GM12865 (cell line): ENCODE measurements at regions not wholly inside any gene's neighbourhood (a gene's known extent, or its start where the extent isn't known, plus 50 kb on each side); places are given as distances from the start of the nearest gene placed in this dataset.

Experiments used
- DNase-seq: peaks from one replicate; pipeline ENCODE4 v3.0.0; 2010; ENCODE audit warnings: low read depth
- H3K4me3 ChIP-seq: 2 replicates; pipeline ENCODE4 v1.5.1; 2011; ENCODE audit warnings: mild to moderate bottlenecking, low read depth, low read length, control low read depth
- TF ChIP-seq, protein P1 (sequence below): IDR thresholded peaks from 2 replicates; pipeline ENCODE4 v1.5.1; 2011; ENCODE audit warnings: low read length, control low read depth, low read depth, inconsistent platforms; ENCODE audit not compliant: insufficient read depth; ENCODE audit errors: missing control alignments

DNA sequence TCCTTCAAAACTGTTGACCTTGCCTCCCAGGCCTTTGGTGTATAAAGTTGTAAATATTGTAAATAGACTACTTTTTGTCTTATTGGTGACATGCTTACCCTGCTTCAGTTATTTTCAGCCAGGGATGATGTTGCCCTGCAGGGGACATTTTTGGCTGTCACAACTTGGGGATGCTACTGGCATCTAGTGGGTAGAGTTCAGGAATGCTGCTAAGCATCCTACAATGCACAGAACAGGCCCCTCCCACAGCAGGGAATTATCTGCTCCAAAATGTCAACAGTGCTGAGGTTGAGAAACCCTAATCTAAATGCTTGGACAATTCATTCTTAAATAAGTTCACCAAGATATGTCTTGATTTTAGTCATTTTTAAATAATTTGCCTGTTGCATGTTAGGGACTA is 459.8 kb downstream of the PMP22 start:
- TF ChIP-seq, protein P1, sequence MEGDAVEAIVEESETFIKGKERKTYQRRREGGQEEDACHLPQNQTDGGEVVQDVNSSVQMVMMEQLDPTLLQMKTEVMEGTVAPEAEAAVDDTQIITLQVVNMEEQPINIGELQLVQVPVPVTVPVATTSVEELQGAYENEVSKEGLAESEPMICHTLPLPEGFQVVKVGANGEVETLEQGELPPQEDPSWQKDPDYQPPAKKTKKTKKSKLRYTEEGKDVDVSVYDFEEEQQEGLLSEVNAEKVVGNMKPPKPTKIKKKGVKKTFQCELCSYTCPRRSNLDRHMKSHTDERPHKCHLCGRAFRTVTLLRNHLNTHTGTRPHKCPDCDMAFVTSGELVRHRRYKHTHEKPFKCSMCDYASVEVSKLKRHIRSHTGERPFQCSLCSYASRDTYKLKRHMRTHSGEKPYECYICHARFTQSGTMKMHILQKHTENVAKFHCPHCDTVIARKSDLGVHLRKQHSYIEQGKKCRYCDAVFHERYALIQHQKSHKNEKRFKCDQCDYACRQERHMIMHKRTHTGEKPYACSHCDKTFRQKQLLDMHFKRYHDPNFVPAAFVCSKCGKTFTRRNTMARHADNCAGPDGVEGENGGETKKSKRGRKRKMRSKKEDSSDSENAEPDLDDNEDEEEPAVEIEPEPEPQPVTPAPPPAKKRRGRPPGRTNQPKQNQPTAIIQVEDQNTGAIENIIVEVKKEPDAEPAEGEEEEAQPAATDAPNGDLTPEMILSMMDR: no peak
- no peak overlapping the region for H3K4me3 ChIP-seq
- no peak for DNase-seq

DNA sequence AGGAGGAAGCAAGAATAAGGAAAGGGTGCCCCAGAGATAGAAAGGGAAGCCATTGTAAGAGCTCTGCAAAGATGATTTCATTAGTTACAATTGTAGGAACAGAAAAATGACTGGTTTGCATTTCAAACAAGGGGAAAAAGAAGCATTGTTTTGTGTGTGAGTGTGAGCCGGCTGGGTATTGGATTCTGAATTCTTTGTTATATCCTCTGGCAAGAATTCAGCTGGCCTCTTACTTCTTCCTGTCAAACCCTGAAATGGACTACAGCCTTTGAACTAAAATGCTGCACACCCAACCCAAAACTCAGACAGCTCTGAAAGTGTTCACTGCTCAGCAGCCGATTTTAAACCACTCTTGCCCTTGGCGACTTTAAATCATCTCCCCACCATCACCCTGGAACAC is 461.3 kb downstream of the PMP22 start:
- no peak overlapping the region for H3K4me3 ChIP-seq
- no peak for DNase-seq
- TF ChIP-seq, protein P1: no peak

DNA sequence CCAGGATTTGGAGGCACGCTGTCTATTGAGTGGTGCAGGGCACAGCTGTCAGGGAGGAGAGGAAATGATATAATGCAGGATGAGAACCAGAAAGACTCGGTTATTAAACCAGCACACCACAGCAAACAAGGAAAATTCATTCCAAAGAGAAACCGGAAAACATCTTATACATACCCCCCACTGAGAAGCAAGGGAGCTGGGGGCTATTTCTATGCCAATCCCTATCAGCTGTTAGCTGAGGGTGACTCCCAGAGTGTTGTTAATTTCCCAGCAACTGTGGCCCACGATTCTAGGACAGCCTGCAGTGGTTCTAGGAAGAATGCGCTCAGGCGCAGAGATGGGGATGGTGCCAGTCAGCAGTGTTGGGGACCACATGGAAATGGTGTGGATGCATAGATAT is 467.3 kb downstream of the PMP22 start:
- TF ChIP-seq, protein P1: no peak
- no peak overlapping the region for H3K4me3 ChIP-seq
- DNase-seq: no peak

DNA sequence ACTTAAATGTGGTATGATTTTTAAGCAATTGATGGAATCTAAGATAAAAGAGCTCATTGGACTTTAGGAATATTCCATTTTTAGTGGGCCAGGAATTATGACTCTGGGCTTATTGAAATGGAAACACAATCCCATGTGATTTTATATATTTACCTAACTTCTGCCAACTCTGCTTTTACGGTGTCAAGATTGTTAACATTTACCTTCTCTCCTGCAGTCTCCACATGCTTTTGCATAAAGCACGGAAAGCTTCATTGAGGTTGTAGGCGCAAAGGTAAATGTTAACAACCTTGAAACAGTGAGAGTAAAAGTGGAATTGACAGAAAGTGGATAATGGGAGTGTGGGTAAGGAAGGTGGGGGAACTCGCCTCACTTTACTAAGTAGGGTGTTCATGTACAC is 468.1 kb downstream of the PMP22 start:
- no peak for DNase-seq
- TF ChIP-seq, protein P1: no peak
- H3K4me3 ChIP-seq: no peak overlapping the region

DNA sequence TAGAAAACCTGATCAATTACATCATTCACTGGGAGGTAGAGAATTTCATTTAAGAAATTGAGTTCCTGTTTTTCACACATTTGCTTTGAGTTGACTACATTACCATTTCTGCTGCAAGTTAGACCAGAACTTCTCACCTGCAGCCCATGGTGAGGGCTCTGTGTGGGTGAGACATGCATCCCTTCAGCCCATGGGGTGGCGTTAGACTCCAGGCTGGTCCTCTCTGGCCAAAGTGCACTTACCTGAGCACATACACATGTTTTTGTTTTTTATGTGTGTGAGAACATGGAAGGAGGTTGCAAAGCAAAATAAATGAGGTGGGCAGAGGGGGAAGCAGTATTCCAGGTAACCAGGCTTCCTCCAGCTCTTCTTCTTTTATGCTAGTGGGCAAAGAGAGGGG is 470.2 kb downstream of the PMP22 start:
- no peak overlapping the region for H3K4me3 ChIP-seq
- TF ChIP-seq, protein P1: no peak
- DNase-seq: no peak

DNA sequence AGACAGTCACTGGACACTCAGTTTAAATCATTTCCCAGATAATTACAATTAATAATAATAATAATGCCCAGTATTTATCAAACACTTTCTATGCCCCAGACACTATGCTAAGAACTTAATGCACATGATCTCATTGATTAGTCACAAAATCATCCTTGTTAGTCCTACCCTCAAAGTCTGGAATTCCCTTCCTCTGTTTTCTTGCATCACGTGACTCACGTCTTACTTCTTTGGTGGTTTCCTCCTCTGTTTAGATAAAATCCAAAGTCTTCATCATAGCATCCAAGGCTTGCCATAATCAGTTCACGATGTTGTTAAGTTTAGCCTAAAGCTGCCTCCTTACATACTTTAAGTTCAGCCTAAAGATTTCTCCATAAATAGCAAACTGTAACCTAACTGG is 471.9 kb downstream of the PMP22 start:
- TF ChIP-seq, protein P1: no peak
- no peak overlapping the region for H3K4me3 ChIP-seq
- DNase-seq: no peak

DNA sequence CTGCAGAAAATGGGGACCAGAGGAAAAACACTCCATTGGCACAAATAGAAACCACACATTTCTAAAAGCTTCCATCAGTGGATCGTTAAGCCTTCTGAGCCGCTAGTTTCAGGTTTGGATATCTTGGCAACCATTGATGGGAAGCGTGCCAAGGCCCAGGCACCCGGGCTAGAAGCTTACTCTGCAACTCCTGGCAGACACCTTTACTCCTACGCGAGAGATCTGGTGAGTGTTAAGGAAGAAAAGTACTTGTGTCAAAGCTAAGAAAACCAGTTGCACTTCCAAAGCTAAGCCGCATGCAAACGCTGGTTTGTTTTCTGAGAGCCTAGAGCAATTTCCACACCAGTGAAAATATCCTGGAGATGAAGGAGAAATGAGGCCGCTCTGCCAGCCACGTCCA is 472.4 kb downstream of the PMP22 start:
- H3K4me3 ChIP-seq: no peak overlapping the region
- no peak for DNase-seq
- TF ChIP-seq, protein P1: no peak
